ENCODE measurements at regions not wholly inside any gene's neighbourhood (a gene's known extent, or its start where the extent isn't known, plus 50 kb on each side); places are given as distances from the start of the nearest gene placed in this dataset.

DNA sequence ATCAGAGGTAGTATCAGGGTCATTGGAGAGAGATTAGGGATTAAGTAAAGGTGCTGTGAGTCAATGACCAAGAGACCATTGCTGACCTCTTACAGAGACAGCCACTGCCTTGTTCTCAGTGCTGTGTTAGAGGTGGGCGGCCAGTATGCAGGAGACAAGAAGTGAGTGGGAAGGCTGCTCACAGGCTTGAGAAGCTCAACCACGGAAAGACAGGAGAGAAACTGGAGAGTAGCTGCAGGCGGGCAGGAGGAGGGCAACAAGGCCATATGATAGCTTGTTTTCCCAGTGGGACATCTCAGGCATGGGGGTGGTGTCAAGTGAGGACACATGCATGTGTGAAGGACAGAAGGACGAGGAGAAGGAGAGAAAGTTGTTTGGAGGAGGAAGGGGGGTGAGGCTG, 237.3 kb downstream of the PDCD6IP start:
- TF ChIP-seq, protein P1, sequence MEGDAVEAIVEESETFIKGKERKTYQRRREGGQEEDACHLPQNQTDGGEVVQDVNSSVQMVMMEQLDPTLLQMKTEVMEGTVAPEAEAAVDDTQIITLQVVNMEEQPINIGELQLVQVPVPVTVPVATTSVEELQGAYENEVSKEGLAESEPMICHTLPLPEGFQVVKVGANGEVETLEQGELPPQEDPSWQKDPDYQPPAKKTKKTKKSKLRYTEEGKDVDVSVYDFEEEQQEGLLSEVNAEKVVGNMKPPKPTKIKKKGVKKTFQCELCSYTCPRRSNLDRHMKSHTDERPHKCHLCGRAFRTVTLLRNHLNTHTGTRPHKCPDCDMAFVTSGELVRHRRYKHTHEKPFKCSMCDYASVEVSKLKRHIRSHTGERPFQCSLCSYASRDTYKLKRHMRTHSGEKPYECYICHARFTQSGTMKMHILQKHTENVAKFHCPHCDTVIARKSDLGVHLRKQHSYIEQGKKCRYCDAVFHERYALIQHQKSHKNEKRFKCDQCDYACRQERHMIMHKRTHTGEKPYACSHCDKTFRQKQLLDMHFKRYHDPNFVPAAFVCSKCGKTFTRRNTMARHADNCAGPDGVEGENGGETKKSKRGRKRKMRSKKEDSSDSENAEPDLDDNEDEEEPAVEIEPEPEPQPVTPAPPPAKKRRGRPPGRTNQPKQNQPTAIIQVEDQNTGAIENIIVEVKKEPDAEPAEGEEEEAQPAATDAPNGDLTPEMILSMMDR (IDR thresholded peaks at IDR 0.05): no peak
- TF ChIP-seq POLR2A (IDR thresholded peaks at IDR 0.05) (no peak), EP300 (IDR thresholded peaks at IDR 0.05) (no peak)

All from tibial nerve (tissue), 4 donors.